Activated CD8-positive, alpha-beta memory T cell treated with anti-CD3 and anti-CD28 coated beads, Interleukin-2, amount 10 ng/mL, durations not matched to agents 7 days and 5 days (primary cell): ENCODE measurements at regions not wholly inside any gene's neighbourhood (a gene's known extent, or its start where the extent isn't known, plus 50 kb on each side); places are given as distances from the start of the nearest gene placed in this dataset.

Source experiments
- ATAC-seq: fragments of 150-1000 bp; cut with Tn5 transposase; one replicate; pipeline ENCODE4 v1.10.0; 2021; ENCODE audit warnings: moderate library complexity
- CTCF ChIA-PET: fragments of 350-600 bp; sonication (Branson Sonifier 250); formaldehyde crosslinking; loops from one replicate; lab custom pipeline; 2021; ENCODE audit warnings: antibody characterized with exemption; lab: Charles Lee
- DNase-seq: peaks from one replicate; pipeline ENCODE4 v3.0.0-alpha.2; 2020
- H3K27ac Mint-ChIP-seq: one replicate; pipeline ENCODE4 v1.8.0; 2021; ENCODE audit warnings: mild to moderate bottlenecking, mixed read lengths
- H3K27me3 Mint-ChIP-seq: one replicate; pipeline ENCODE4 v1.8.0; 2021; ENCODE audit warnings: mixed read lengths
- H3K36me3 Mint-ChIP-seq: one replicate; pipeline ENCODE4 v1.8.0; 2021; ENCODE audit warnings: mild to moderate bottlenecking, mixed read lengths
- H3K4me1 Mint-ChIP-seq: one replicate; pipeline ENCODE4 v1.8.0; 2021; ENCODE audit warnings: mixed read lengths
- H3K4me3 Mint-ChIP-seq: one replicate; pipeline ENCODE4 v1.8.0; 2021; ENCODE audit warnings: mild to moderate bottlenecking, moderate library complexity, mixed read lengths
- H3K9me3 Mint-ChIP-seq: one replicate; pipeline ENCODE4 v1.8.0; 2022; ENCODE audit warnings: low read depth, mixed read lengths

GRCh38 chr12:71208053-71208685 lies 50.4 kb upstream of the TSPAN8 start:
- no peaks in the 10 kb centered on the region for H3K4me1 Mint-ChIP-seq
- no peaks in the 10 kb centered on the region for H3K27me3 Mint-ChIP-seq
- no peak for ATAC-seq
- no peak overlapping the region for H3K27ac Mint-ChIP-seq
- no peak for DNase-seq
- no peak overlapping the region for H3K4me3 Mint-ChIP-seq
- CTCF ChIA-PET, result no interaction called here
- no peaks in the 10 kb centered on the region for H3K36me3 Mint-ChIP-seq
- H3K9me3 Mint-ChIP-seq, result no peaks in the 10 kb centered on the region
